Tibial nerve (tissue), 4 donors: ENCODE measurements at regions not wholly inside any gene's neighbourhood (a gene's known extent, or its start where the extent isn't known, plus 50 kb on each side); places are given as distances from the start of the nearest gene placed in this dataset.

Source experiments
- CTCF ChIP-seq, 5 experiments: fragments of 200-600 bp in 3 of 5; fragments of 450-650 bp in 2 of 5; sonication (generic) in 3 of 5; IDR thresholded peaks; one replicate each; pipeline ENCODE4 v1.5.1; 2016 to 2019; ENCODE audit warnings: antibody characterized with exemption in 5 of 5, mild to moderate bottlenecking in 3 of 5, moderate library complexity in 2 of 5
- EP300 ChIP-seq, 2 donors: sonication (generic); formaldehyde crosslinking; IDR thresholded peaks; one replicate each; pipeline ENCODE4 v1.6.1; 2017; ENCODE audit warnings: antibody characterized with exemption in 2 of 2, mild to moderate bottlenecking in 1 of 2
- POLR2A ChIP-seq, 2 donors: fragments of 450-650 bp; IDR thresholded peaks; one replicate each; pipeline ENCODE4 v1.6.1; 2017; ENCODE audit warnings: antibody characterized with exemption in 2 of 2, mild to moderate bottlenecking in 2 of 2, moderate library complexity in 2 of 2

GRCh38 chr18:27860011-27860410 is 316.9 kb downstream of the CDH2 start:
- TF ChIP-seq CTCF (IDR thresholded peaks at IDR 0.05) (no peak), POLR2A (IDR thresholded peaks at IDR 0.05) (no peak), EP300 (IDR thresholded peaks at IDR 0.05) (no peak)
